Astrocyte of the cerebellum (primary cell): ENCODE measurements at regions not wholly inside any gene's neighbourhood (a gene's known extent, or its start where the extent isn't known, plus 50 kb on each side); places are given as distances from the start of the nearest gene placed in this dataset.

ENCODE experiments used
- DNase-seq: peaks from one replicate; pipeline ENCODE4 v3.0.0-alpha.2; 2011; ENCODE audit warnings: low read depth
- H3K4me3 ChIP-seq: 2 replicates; pipeline ENCODE4 v1.5.1; 2011; ENCODE audit warnings: mild to moderate bottlenecking, low read depth, low read length, moderate library complexity
- CTCF ChIP-seq: IDR thresholded peaks from 2 replicates; pipeline ENCODE4 v1.5.1; 2012; ENCODE audit warnings: low read length, low read depth, moderate library complexity, mild to moderate bottlenecking; ENCODE audit errors: missing control alignments
- in situ Hi-C: cut with HindIII; loops from 2 replicates; pipeline ENCODE4 v1.10.0; 2017; ENCODE audit warnings: low sequenced_read_pairs

GRCh38 chr11:69962152-69962551 lies 116.0 kb upstream of the ANO1 start:
- H3K4me3 ChIP-seq: no peak overlapping the region
- DNase-seq: no peak
- in situ Hi-C loops: loop anchor here (5.0 kb wide), 1 partner anchor 90 kb away; no protein-coding TSS in a partner anchor
- TF ChIP-seq CTCF: no peak

- TF ChIP-seq CTCF: no peak
- H3K4me3 ChIP-seq: no peak overlapping the region
- no peak for DNase-seq
- in situ Hi-C loops: loop anchor here (5.0 kb wide), 1 partner anchor 91 kb away; no protein-coding TSS in a partner anchor
These were observed 114.4 kb upstream of the ANO1 start for GRCh38 chr11:69963533-69964246.

GRCh38 chr11:69964247-69964643 lies 113.9 kb upstream of the ANO1 start:
- no peak for DNase-seq
- in situ Hi-C loops: loop anchor here (5.0 kb wide), 1 partner anchor 92 kb away; no protein-coding TSS in a partner anchor
- TF ChIP-seq CTCF: no peak
- H3K4me3 ChIP-seq: no peak overlapping the region

GRCh38 chr11:69965821-69966582 lies 112.1 kb upstream of the ANO1 start:
- no peak overlapping the region for H3K4me3 ChIP-seq
- DNase-seq: no peak
- in situ Hi-C loops: no loop called here
- TF ChIP-seq CTCF: no peak

GRCh38 chr11:69966583-69966835 lies 111.6 kb upstream of the ANO1 start:
- TF ChIP-seq CTCF: no peak
- no peak for DNase-seq
- in situ Hi-C loops: no loop called here

GRCh38 chr11:69966910-69967483 lies 111.1 kb upstream of the ANO1 start:
- no peak for DNase-seq
- in situ Hi-C loops: no loop called here
- TF ChIP-seq CTCF: no peak
- H3K4me3 ChIP-seq: no peak overlapping the region

More at GRCh38 chr11:69966583-69966835, 111.6 kb upstream of the ANO1 start:
- no peak overlapping the region for H3K4me3 ChIP-seq
